Embryonic facial prominence (tissue), 1 donor: ENCODE measurements at regions not wholly inside any gene's neighbourhood (a gene's known extent, or its start where the extent isn't known, plus 50 kb on each side); places are given as distances from the start of the nearest gene placed in this dataset.
A peak's percentile ranks its signal among the peaks of the same experiment; 100 is the strongest.
"Not testable (repeated sequence)": the region's sequence is repeated elsewhere in the genome, so short reads cannot be mapped to it uniquely, and the experiment has no call there.

Experiments used
- DNase-seq: peaks from one replicate; pipeline ENCODE4 v3.0.0-alpha.2; 2016; ENCODE audit errors: extremely low spot score

GRCh38 chr21:28298251-28298672 is 694.4 kb downstream of the LTN1 start:
- DNase-seq, result no peak

DNA sequence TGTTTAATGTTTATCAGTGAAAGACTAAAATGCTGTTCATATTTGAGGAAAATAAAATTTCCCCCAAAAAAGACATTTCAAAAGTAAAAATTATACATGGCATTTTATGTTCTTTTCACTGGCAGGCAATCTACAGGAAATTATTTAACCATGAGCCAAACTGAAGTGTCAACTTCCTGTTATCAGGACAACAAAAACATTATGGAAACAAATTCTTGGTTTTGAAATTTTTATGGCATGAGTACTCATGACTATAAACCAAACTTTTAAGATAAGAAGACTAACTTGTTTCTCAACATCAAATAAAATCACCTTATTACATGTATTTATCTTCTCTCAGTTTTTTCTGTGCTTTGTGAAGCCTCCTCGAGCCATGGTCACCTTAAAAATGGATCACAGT is 698.6 kb downstream of the LTN1 start:
- no peak for DNase-seq

DNA sequence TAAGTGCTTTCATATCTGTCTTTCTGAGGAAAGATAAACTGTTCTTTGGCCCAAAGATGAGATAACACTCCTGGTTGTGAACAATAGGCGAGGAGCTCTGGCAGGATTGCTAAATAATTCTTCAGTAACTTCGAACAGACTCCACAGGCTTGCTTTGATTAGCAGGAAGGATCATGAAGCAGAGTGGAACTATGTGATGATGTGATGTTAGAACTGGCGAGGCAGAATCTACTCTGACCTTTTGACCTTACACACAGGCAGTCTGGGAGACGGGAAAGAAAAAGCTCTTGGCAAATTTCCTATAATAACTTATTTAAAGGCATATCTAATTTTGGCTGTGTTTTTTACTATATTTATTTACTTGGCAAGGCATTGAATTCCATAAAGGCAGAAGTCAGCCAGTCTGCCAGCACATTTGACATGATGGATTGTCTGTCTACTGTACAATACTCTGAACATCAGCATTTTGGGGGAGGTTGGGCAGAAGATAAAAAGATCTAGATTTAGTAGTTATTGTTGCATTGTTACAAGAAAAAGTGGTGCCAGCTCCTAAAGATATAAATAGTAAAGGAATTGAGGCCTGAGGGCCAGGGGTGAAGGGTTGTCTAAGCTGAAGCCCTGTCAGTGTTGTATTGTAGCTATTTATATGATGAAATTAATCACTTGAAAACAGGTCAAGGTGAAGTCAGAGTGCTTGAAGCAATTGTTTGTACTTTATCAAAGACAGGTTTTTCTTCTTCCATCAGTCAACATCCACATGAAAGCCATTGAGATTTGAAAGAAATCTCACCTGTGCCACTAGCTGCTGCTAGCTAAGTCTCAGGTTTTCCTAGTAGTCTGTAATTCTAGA is 708.8 kb downstream of the LTN1 start:
- peak; percentile 52 for DNase-seq

- DNase-seq, result no peak
Measured at GRCh38 chr21:28282833-28283232, 709.8 kb downstream of the LTN1 start.

DNA sequence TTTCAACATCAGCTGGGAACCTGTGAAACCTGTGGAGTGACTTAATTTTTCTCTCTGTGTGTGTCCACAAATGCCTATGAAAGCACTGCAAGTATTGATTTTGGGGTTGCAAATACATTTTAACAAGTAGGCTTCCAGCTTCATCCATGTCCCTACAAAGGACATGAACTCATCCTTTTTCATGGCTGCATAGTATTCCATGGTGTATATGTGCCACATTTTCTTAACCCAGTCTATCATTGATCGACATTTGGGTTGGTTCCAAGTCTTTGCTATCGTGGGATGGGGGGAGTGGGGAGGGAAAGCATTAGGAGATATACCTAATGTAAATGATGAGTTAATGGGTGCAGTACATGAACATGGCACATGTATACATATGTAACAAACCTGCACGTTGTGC is 711.3 kb downstream of the LTN1 start:
- not testable (repeated sequence) for DNase-seq

DNA sequence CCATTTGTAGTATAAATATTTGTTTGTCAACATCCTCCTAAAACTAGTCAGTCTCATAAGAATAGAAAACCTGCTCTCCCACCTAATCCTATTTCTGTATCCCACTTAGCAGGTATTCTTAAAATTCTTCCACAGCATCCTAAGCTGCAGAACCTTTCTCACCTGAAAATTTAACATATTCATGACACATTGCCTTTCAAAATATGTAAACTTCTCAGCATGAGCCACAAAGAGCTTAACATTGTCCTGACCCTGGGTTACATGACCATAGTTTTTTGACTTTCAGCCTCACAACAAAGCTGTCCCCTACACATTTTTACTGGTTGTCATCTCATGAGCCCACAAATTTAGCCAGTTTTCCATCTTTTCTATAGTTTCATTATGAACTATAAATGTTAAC is 712.1 kb downstream of the LTN1 start:
- no peak for DNase-seq

DNA sequence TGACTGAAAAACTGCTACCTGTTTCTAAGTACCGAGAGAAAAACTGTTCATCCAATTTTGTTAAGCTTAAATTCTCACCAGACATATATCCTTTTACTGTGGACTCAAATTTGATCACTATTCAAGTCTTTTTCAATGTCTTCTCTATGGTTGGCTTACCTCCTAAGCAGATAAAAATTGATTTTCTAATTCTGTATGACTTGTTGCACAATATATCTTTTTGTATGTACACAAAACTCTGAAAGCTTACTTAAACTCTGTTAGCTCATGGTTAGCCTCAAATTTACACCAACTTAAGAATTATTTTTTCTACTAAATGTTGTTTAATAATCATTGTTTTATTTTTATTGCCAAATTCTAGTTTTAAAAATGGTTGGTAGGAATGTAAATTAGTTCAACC is 715.4 kb downstream of the LTN1 start:
- DNase-seq, result no peak

DNA sequence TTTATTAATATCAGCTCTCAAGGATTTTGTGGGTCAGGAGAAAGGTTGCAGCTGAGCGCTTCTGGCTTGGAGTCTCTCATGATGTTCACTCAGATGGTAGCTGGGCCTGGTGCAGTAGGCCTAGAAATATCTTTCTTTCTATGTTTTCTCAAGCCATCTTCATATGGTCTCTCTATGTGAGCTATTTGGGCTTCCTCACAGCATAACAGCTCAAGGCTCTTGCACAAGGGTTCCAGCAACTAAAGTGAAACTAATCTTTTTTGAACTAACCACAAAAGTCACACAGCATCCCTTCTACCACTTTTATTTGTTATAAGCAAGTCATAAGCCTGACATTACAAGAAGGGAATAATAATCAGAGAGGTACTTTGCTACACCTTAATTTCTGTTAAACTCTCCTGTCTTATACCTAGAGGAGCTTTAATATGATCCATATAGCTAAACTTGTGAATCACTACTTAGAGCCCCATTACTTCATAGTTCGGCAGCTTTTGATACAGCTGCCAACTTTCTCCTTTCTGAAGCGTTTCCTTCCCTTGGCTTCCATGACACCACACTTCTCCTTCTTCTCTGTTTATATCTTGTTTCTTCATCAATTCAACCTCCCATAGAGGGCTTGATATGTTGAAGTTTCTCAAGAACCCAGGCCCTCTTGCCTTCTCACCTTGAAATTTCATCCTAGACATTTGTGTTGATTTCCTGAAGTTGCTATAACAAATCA is 720.2 kb downstream of the LTN1 start:
- DNase-seq, result no peak

DNA sequence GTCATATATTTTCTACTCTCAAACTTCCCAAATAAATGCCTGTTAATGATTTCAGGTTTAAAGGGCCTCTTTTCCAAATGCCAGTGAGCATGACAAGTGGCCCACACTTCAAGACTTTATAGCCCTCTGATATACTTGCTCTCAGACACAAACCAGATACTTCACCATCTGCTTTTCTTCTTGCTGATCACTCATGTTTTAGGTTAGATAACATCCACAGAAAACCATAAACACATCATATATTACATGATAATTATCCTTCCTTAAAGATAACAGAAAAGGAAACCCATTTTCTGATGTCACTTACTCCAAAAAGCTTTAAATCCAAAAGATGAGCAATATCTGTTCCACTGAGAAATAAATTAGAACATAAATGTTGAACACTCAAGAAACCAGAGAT is 723.5 kb downstream of the LTN1 start:
- DNase-seq, result no peak

- no peak for DNase-seq
Measured at GRCh38 chr21:28268685-28269084, 724.0 kb downstream of the LTN1 start.

DNA sequence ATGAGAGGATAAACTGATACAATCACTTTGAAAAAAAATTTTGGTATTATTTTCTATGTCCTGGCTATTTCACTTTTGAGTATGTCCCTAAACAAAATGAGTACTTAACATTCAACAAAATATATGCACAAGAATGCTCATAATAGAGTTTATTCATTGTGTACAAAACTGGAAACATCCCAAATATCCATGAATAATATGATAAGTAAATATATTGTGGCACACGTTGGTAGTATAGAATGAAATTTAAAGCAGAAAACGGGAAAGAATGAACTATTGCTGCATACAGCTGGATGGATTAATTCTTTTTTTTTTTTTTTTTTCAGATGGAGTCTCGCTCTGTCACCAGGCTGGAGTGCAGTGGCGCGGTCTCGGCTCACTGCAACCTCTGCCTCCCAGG is 725.2 kb downstream of the LTN1 start:
- no peak for DNase-seq

DNA sequence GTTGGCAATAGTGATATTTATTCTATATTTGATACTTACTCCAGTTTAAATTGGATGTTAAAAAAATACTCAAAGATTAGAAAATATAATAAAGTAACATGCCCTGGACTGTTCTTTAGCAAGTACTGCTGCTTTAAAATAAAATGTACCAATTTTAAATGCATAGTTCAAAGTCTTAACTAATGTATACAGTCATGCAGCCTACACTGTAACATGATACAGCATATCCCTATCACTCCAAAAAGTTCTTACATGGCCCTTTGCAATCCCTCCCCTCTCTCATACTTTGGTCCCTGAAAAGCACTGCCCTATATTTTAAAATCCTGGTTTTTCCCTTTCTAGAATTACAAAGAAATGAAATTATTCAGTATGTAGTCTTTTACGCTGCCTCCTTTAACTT is 726.6 kb downstream of the LTN1 start:
- no peak for DNase-seq

DNA sequence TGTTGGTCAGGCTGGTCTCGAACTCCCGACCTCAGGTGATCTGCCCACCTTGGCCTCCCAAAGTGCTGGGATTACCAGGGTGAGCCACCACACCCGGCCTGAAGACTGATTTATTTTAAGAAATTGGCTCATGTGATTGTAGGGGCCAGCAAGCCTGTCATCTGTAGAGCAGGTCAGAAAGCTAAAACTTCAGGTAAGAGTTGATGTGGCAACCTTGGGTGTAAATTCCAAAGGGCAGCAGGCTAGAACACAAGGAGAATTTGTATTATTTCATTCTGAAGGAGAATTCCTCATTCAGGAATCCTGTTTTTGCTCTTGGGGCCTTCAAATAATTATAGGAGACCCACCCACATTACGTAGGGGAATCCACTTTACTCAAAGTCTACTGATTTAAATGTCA is 728.7 kb downstream of the LTN1 start:
- DNase-seq, result no peak

DNA sequence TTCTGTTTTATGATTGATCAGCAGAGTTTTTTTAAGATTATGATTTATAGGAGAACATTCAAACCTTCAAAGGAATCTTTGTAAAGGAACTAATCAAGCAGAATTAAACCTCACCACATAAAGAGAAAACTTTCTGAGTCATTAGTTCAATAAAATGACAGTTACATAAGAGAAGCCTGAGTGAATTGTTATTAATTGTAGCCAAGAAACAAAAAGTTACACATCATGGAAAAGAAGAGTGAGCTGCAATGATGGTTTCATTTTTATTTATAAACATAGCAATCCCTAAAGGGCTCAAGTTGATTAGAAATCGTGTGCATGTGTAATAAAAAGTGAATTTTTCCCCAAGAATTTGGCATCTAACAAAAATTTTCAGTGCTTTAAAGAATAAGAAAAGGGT is 731.4 kb downstream of the LTN1 start:
- DNase-seq, result no peak

DNA sequence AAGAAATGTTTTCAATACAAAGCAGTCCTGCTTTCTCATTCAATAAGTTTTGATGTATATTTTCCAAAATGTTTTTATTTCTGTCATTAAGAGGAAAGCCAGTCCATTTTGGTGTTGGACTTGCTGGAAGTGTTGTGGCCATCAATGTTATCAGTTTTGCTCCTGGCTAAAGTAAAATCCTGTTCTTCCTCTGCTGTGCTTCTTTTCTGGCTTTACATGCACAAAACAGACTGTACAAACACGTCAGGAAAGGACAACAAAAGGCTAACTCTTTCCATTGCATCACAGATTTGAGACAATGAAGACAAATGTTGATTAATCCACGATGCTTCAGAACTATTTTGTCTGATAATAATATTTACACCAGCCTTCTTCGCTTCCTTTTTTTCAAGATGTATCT is 735.4 kb downstream of the LTN1 start:
- DNase-seq, result no peak

DNA sequence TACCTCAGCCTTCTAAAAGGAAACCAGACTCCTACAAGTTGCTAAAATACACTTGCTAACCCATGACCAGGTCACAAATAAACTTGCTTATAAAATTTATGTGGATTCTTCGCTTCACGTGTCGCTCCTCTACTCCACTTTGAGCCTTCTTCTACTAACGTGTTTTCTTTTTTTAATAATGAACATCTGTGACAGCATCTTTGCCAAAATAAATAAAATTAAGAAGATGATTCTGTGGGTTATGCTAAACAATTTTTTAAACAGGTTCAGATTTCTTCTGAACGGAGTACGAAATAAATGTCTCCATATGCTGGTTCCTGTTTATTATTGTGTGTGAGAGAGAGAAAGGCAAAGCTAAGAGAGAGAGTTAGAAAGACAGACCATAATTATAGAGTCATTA is 735.8 kb downstream of the LTN1 start:
- peak; percentile 23 for DNase-seq

GRCh38 chr21:28256420-28256831 is 736.3 kb downstream of the LTN1 start:
- no peak for DNase-seq

DNA sequence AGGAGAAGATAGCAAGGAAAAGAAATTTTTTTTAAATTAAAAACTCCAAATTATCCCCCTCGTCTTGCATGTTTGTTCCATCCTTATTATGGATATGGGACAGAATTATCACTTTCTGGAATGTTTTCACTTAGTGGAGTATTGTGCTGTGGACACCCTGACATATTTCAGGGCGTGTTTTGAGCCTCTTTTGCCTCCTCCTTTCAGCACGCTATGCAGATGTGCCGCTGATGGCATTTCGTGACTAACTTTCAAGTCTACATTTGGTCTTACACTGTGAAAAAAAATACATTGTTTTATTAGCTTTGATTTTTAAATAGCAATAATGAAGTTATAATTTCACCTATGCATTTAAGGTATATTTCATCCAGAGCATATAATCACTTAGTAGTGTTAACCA is 738.7 kb downstream of the LTN1 start:
- DNase-seq, result no peak

DNA sequence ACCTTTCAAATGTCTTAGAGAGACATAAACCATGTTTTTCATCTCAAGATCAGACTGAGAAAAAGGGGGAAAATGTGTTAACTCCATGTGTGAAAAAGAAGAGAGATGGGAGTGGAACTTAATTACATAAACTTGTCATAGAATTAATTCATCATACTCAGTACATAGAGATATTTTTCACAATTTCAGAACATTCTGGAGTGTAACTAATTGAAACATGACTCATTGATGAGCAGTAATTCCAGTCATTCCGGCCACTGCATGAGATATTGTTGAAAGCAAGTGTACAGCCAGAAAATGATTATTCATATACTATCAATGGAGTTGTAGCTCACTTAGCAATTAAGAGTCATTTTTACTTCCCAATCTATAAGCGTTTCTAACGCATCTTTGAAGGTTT is 739.3 kb downstream of the LTN1 start:
- no peak for DNase-seq

GRCh38 chr21:28252928-28253327 is 739.7 kb downstream of the LTN1 start:
- no peak for DNase-seq

DNA sequence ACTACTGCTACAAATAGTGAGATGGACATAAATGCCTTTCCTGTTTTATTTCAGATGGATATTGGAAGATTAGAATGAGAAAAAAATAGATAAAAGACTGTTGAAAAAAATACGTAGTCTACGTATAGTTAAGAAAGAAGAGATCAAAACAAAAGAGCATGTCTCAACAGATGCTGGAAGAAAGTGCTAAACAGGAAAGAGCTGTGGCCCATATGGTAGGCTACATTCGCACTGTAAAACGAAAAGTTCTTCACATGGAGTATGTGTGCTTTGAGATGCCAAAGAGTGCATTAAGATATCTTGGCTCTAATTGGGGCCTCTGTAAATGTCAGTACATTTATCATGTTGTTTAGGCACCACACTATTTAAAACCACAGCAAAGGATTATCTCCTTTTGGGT is 741.7 kb downstream of the LTN1 start:
- no peak for DNase-seq

DNA sequence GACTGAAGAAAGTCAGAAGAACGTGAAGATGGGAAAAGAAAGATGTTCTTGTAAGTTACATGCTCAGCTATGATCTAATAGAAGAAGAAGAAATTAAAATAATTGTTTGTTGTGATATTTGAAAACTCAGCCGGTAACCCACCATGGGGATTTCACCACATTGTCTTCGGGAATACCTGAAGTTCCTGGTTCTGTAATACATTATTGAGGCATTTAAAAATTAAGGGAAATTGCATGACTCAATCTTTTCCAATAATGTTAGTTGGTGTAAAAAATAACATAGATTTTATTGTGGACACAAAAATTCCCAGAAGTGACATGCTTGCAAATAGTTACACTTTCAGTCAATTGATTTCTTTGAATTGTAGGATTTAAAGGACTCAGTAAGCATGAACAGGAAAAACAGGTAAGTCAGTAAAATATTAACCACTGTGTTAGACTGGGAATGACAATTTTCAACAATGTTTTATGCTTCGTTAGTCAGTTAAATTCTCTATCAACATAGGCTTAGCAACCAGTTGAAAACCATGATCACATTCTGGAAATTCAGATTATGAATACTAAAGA is 745.1 kb downstream of the LTN1 start:
- no peak for DNase-seq

GRCh38 chr21:28240586-28240985 is 752.1 kb downstream of the LTN1 start:
- no peak for DNase-seq
